NT2/D1 (cell line): ENCODE measurements at regions not wholly inside any gene's neighbourhood (a gene's known extent, or its start where the extent isn't known, plus 50 kb on each side); places are given as distances from the start of the nearest gene placed in this dataset.

Source experiments
- YY1 ChIP-seq: IDR thresholded peaks from 2 replicates; pipeline ENCODE4 v1.6.1; 2011; ENCODE audit not compliant: insufficient read length, insufficient read depth
- ZNF274 ChIP-seq: IDR thresholded peaks from 2 replicates; pipeline ENCODE4 v1.6.1; 2011; ENCODE audit warnings: mild to moderate bottlenecking, low read depth, low read length

DNA sequence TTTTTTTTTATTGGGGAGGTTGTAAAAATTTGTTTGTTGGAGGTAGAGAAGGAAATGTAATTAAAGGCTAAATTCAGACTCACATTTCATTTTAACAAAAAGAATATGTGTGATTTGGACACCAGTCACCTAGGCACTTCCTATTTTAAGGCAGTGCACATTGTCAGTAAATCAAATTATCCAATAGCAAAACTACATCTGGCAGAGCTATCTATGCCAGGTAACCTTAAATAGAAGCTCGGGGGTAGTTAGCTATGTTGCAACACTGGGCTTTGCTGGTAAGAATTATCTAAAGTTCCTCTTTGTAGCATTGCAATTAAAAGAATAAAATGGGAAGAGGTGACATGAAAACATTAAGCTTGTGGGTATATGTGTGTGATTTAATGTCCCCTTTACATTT, 1064.4 kb upstream of the ZEB2 start:
- TF ChIP-seq YY1, result no peak
- TF ChIP-seq ZNF274, result no peak
